Stomach (tissue), 8 donors: ENCODE measurements at regions not wholly inside any gene's neighbourhood (a gene's known extent, or its start where the extent isn't known, plus 50 kb on each side); places are given as distances from the start of the nearest gene placed in this dataset.

Experiments
- DNase-seq, 2 donors: peaks; one replicate each; pipeline versions ENCODE4 v3.0.0 to v3.0.0-alpha.2; 2013 to 2019
- H3K27ac ChIP-seq, 5 donors: fragments of 200-600 bp in 4 of 5; sonication (generic) in 4 of 5; one replicate each; pipeline ENCODE4 v1.5.1; 2013 to 2019; ENCODE audit warnings: mild to moderate bottlenecking in 1 of 5, moderate library complexity in 1 of 5
- H3K27me3 ChIP-seq, 3 donors: fragments of 200-600 bp; sonication (generic); one replicate each; pipeline ENCODE4 v1.5.1; 2017 to 2019; ENCODE audit warnings: mixed run types in 1 of 3
- H3K36me3 ChIP-seq, 4 donors: fragments of 200-600 bp; sonication (generic); 1 replicate in 3 of 4; 2 replicates in 1 of 4; pipeline ENCODE4 v1.5.1; 2016 to 2019
- H3K4me1 ChIP-seq, 4 donors: fragments of 200-600 bp; sonication (generic); one replicate each; pipeline ENCODE4 v1.5.1; 2016 to 2019
- H3K4me3 ChIP-seq, 4 donors: fragments of 200-600 bp; sonication (generic) in 3 of 4; one replicate each; pipeline ENCODE4 v1.5.1; 2016 to 2019; ENCODE audit warnings: mild to moderate bottlenecking in 1 of 4
- H3K9me3 ChIP-seq, 4 donors: fragments of 200-600 bp; sonication (generic); one replicate each; pipeline ENCODE4 v1.5.1; 2016 to 2019
- EP300 ChIP-seq: sonication (generic); formaldehyde crosslinking; IDR thresholded peaks from one replicate; pipeline ENCODE4 v1.6.1; 2017; ENCODE audit warnings: antibody characterized with exemption
- POLR2A ChIP-seq, 4 donors: fragments of 450-650 bp; IDR thresholded peaks; one replicate each; pipeline ENCODE4 v1.6.1; 2016; ENCODE audit warnings: antibody characterized with exemption in 4 of 4, control low read depth in 2 of 4, mild to moderate bottlenecking in 1 of 4, moderate library complexity in 1 of 4
- POLR2AphosphoS5 ChIP-seq, 3 donors: sonication (generic); formaldehyde crosslinking; IDR thresholded peaks; one replicate each; pipeline ENCODE4 v1.6.1; 2016; ENCODE audit warnings: antibody characterized with exemption in 3 of 3
- WGBS, 5 donors: extraction: QIAGEN DNeasy Blood & Tissue Kit in 3 of 5; methylation state at CpG; one replicate each; pipeline versions ENCODE4 v1.1.5 to v1.1.7; 2013 to 2018; 5-methylcytosine and 5-hydroxymethylcytosine counted together
- intact Hi-C: fragments of 100-400 bp; cut with DNase I; formaldehyde crosslinking; loops from one replicate; pipeline ENCODE4 v1.15.1; 2023; ENCODE audit warnings: low total_unique reads
- TF ChIP-seq, protein P1 (sequence below), 7 experiments: fragments of 450-650 bp in 4 of 7; fragments of 200-600 bp in 3 of 7; sonication (generic) in 3 of 7; IDR thresholded peaks; one replicate each; pipeline ENCODE4 v1.5.1; 2016 to 2019; ENCODE audit warnings: antibody characterized with exemption in 7 of 7, control low read depth in 2 of 7, mild to moderate bottlenecking in 1 of 7
- donor health status: healthy with polysubstance abuse.
- donor health status: Bipolar disorder and iron deficiency.
- donor health status: healthy.

DNA sequence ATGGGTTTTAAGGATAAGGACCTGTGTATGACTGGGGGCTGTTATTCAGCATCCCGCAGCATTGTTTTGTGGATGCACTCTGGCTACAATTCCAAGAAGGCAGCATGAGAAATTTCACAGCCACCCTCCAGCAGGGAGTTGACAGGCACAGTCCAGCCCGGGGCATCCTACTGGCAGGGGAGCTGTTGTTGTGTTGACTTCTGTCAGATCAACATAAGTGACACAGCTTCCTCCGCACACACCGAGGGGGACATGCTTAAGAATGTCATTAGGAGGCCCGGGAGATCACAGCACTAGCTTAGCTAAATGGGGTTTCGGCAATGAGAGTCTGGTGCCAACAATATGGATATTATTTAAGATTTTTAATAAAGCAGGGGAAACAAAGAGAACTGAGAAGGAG is 326.5 kb downstream of the ASMT start:
- H3K27me3 ChIP-seq: no peaks in the 10 kb centered on the region
- no peak for DNase-seq
- no peak overlapping the region for H3K4me3 ChIP-seq
- intact Hi-C loops: no loop called here
- peaks cover 0 to 10% (median 5%) of the 10 kb centered on the region in 4 donors for H3K9me3 ChIP-seq
- H3K36me3 ChIP-seq: no peaks in the 10 kb centered on the region
- H3K27ac ChIP-seq: no peak overlapping the region
- WGBS, 5 donors: 66 to 81% (median 73%) methylated on average over 6 of the region's 6 CpGs
- TF ChIP-seq POLR2A (IDR thresholded peaks at IDR 0.05) (no peak), EP300 (no peak), POLR2AphosphoS5 (IDR thresholded peaks at IDR 0.05) (no peak)
- TF ChIP-seq, protein P1, sequence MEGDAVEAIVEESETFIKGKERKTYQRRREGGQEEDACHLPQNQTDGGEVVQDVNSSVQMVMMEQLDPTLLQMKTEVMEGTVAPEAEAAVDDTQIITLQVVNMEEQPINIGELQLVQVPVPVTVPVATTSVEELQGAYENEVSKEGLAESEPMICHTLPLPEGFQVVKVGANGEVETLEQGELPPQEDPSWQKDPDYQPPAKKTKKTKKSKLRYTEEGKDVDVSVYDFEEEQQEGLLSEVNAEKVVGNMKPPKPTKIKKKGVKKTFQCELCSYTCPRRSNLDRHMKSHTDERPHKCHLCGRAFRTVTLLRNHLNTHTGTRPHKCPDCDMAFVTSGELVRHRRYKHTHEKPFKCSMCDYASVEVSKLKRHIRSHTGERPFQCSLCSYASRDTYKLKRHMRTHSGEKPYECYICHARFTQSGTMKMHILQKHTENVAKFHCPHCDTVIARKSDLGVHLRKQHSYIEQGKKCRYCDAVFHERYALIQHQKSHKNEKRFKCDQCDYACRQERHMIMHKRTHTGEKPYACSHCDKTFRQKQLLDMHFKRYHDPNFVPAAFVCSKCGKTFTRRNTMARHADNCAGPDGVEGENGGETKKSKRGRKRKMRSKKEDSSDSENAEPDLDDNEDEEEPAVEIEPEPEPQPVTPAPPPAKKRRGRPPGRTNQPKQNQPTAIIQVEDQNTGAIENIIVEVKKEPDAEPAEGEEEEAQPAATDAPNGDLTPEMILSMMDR (IDR thresholded peaks at IDR 0.05): no peak
- H3K4me1 ChIP-seq: no peaks in the 10 kb centered on the region

DNA sequence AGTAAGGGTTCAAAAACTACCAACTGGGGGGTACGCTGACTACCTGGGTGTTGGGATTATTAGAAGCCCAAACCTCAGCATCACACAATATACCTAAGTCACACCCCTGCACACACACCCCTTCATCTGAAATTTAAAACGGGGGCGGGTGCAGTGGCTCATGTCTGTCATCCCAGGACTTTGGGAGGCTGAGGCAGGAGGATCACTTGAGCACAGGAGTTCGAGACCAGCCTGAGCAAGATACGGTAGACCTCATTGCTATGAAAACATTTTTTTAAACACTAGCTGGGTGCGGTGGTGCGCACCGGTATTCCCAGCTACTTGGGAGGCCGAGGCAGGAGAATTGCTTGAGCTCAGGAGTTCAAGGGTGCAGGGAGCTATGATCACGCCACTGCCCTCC is 331.0 kb downstream of the ASMT start:
- Histone ChIP-seq H3K36me3 (no peaks in the 10 kb centered on the region), H3K27ac (no peak overlapping the region), H3K4me3 (no peak overlapping the region), H3K27me3 (no peaks in the 10 kb centered on the region), H3K4me1 (no peaks in the 10 kb centered on the region), H3K9me3 (no peaks in the 10 kb centered on the region)
- TF ChIP-seq EP300: no peak
- 91 to 99% (median 95%) methylated on average over 10 of the region's 10 CpGs for WGBS, 5 donors
- no peak for DNase-seq
- intact Hi-C loops: no loop called here

DNA sequence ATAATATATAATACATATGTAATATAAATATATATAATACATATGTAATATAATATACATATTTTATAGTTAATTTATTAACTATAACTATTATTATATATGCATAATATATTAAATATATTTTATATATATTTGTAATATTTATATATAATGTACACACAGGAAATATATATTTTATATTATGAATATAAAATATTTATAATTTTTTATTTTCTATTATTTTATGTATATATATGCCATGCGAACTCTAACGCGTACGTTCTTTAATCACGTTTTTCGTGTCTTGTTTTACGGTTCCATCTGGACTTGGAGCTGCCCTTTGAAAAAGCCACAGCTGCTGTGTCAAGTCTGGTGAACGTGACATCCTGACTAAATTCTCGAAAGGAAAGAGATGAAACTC is 332.1 kb downstream of the ASMT start:
- Histone ChIP-seq H3K4me1 (no peaks in the 10 kb centered on the region), H3K9me3 (no peaks in the 10 kb centered on the region), H3K36me3 (no peaks in the 10 kb centered on the region), H3K4me3 (no peak overlapping the region), H3K27ac (no peak overlapping the region), H3K27me3 (no peaks in the 10 kb centered on the region)
- intact Hi-C loops: no loop called here
- WGBS, 5 donors: 92 to 96% (median 93%) methylated on average over 9 of the region's 9 CpGs
- DNase-seq: no peak
- TF ChIP-seq POLR2A (IDR thresholded peaks at IDR 0.05) (no peak), POLR2AphosphoS5 (IDR thresholded peaks at IDR 0.05) (no peak), EP300 (no peak)
- TF ChIP-seq, protein P1 (IDR thresholded peaks at IDR 0.05): no peak
